ENCODE measurements at regions not wholly inside any gene's neighbourhood (a gene's known extent, or its start where the extent isn't known, plus 50 kb on each side); places are given as distances from the start of the nearest gene placed in this dataset.
"Not testable (repeated sequence)": the region's sequence is repeated elsewhere in the genome, so short reads cannot be mapped to it uniquely, and the experiment has no call there.

DNA sequence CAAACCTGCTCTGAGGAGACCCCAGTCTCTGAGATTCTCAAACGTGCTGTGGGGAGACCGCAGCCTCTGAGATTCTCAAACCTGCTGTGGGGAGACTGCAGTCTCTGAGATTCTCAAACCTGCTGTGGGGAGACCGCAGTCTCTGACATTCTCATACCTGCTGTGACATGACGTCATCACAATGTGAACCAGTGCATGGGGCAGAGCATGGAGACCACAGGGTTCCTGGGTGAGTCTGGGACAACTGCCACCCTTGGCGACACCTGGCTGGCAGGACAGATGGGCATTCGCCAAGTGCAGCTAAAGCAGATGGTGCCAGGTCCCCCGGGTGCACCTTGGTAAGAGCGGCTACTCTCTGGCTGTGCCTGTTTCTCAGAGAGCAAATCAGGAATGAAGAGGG, 98.8 kb downstream of the DLL1 start:
- H3K23me2 ChIP-seq (ENCODE audit: low read depth, low read length); FAIRE-seq; H3K9ac ChIP-seq (replicated peaks in 1 of 4; ENCODE audit: extremely low read depth in 1 of 4, low read depth in 3 of 4, low read length in 3 of 4); H3K23ac ChIP-seq (ENCODE audit: insufficient read length); H3K79me2 ChIP-seq (ENCODE audit: control insufficient read depth in 1 of 2, insufficient read depth in 2 of 2, low read length in 2 of 2); H3K14ac ChIP-seq (ENCODE audit: insufficient read length); H3K4me3 ChIP-seq (ENCODE audit: extremely low read depth in 1 of 4, insufficient read depth in 2 of 4, low read depth in 3 of 4, low read length in 4 of 4); H2AK5ac ChIP-seq (ENCODE audit: low read depth, low read length); H3K18ac ChIP-seq (ENCODE audit: extremely low read depth, low read length); H3K27ac ChIP-seq (ENCODE audit: low read depth, low read length); H3K79me1 ChIP-seq (ENCODE audit: low read depth, low read length); H3K4ac ChIP-seq (replicated peaks; ENCODE audit: insufficient read length, low read depth, low read length); H2BK5ac ChIP-seq (ENCODE audit: low read depth, low read length); H3K4me2 ChIP-seq (ENCODE audit: insufficient read depth in 1 of 2, low read depth in 2 of 2, low read length in 2 of 2); H3K4me1 ChIP-seq (replicated peaks in 1 of 4; ENCODE audit: control insufficient read depth in 3 of 4, insufficient read depth in 4 of 4, low read length in 3 of 4); H4K20me1 ChIP-seq (replicated peaks in 1 of 2; ENCODE audit: control insufficient read depth in 1 of 2, insufficient read depth in 2 of 2, low read length in 2 of 2); H4K5ac ChIP-seq (ENCODE audit: insufficient read length, low read depth, low read length); H2BK15ac ChIP-seq (ENCODE audit: low read length); H2BK120ac ChIP-seq (replicated peaks; ENCODE audit: low read depth, low read length); DNase-seq (ENCODE audit: low read depth in 1 of 2, low spot score in 2 of 2); H2BK20ac ChIP-seq (ENCODE audit: low read length); H3K27me3 ChIP-seq (replicated peaks in 1 of 4; ENCODE audit: control insufficient read depth in 3 of 4, extremely low read depth in 1 of 4, insufficient read depth in 3 of 4, low read length in 3 of 4); H4K8ac ChIP-seq (ENCODE audit: extremely low read depth, insufficient read depth, low read length); CTCF ChIA-PET (ENCODE audit: partially characterized antibody); H3K36me3 ChIP-seq (ENCODE audit: control insufficient read depth in 2 of 4, insufficient read depth in 4 of 4, low read length in 3 of 4); H4K91ac ChIP-seq (replicated peaks; ENCODE audit: insufficient read length, low read length); H2BK12ac ChIP-seq (ENCODE audit: low read depth, low read length); H2AFZ ChIP-seq (ENCODE audit: low read length); POLR2A ChIA-PET (ENCODE audit: partially characterized antibody); H3K56ac ChIP-seq (replicated peaks; ENCODE audit: insufficient read length, low read depth, low read length): not testable (repeated sequence)
- WGBS, 2 experiments (ENCODE audit: extremely low coverage in 1 of 2, insufficient coverage in 1 of 2, insufficient read length in 1 of 2, insufficient replicate concordance in 2 of 2, low coverage in 1 of 2, low lambda C conversion rate in 2 of 2, missing lambda C conversion rate in 1 of 2), result 88% methylated on average over 7 of the region's 8 CpGs; no CpG with 5 or more reads in 1 of the 2 experiments
- H3K9me3 ChIP-seq (ENCODE audit: insufficient read depth in 2 of 2, low read depth in 1 of 2, low read length in 1 of 2), result peaks cover 0 to 14% of the 10 kb centered on the region in 2 experiments; a peak in 2 of 4 replicates

Data from H1 (cell line).